BJ (cell line): ENCODE measurements at regions not wholly inside any gene's neighbourhood (a gene's known extent, or its start where the extent isn't known, plus 50 kb on each side); places are given as distances from the start of the nearest gene placed in this dataset.

Source experiments
- CTCF ChIA-PET: fragments of 350-600 bp; formaldehyde crosslinking; extraction: SDS; loops from one replicate; lab custom pipeline; 2021; ENCODE audit warnings: antibody characterized with exemption, inconsistent platforms; lab: Yijun Ruan, JAX
- POLR2A ChIA-PET: fragments of 300-600 bp; sonication (Branson Sonifier 250); formaldehyde crosslinking; extraction: SDS; loops from one replicate; lab custom pipeline; 2021; ENCODE audit warnings: antibody characterized with exemption; lab: Charles Lee
- DNase-seq: peaks from one replicate; pipeline ENCODE4 v3.0.0-alpha.2; 2011; ENCODE audit warnings: low read depth
- H3K27me3 ChIP-seq: 2 replicates; pipeline ENCODE4 v1.6.0; 2011; ENCODE audit warnings: low read length; ENCODE audit not compliant: control insufficient read depth, insufficient read depth
- H3K36me3 ChIP-seq: 2 replicates; pipeline ENCODE4 v1.5.1; 2011; ENCODE audit warnings: low read length; ENCODE audit not compliant: control insufficient read depth, insufficient read depth
- H3K4me3 ChIP-seq: 2 replicates; pipeline ENCODE4 v1.5.1; 2011; ENCODE audit warnings: low read depth, mild to moderate bottlenecking, control low read depth, low read length
- CTCF ChIP-seq: IDR thresholded peaks from 2 replicates; pipeline ENCODE4 v1.5.1; 2011; ENCODE audit warnings: low read depth, mild to moderate bottlenecking, control low read depth, inconsistent platforms, low read length, moderate library complexity; ENCODE audit not compliant: insufficient read depth

GRCh38 chr16:72357910-72358309, 186.0 kb upstream of the PMFBP1 start:
- DNase-seq = no peak
- H3K36me3 ChIP-seq = no peaks in the 10 kb centered on the region
- no peak overlapping the region for H3K4me3 ChIP-seq
- POLR2A ChIA-PET = no interaction called here
- TF ChIP-seq CTCF = no peak
- CTCF ChIA-PET = interaction anchor here (1.8 kb wide), 1 partner anchor 11 kb away, joined by 6 read pairs; no protein-coding TSS in a partner anchor
- H3K27me3 ChIP-seq = no peaks in the 10 kb centered on the region

DNA sequence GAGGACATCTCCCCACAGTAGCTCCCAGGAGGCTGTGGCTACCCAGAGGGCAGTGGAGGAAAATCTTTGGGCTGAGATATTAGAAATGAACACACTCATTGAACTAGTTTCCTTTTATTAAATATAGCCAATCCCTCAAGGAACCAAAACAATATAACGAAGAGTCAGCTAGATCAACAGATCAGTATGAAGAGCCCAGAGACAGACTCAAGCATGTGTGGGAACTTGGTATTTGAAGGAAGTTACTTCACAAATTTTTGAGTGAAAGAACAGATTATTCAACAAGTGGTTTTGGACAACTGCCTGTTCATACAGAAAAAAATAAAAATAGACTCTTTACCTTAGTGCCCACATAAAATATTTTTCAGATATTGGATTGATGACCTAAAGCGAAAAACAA, 183.6 kb upstream of the PMFBP1 start:
- POLR2A ChIA-PET = no interaction called here
- H3K27me3 ChIP-seq = no peaks in the 10 kb centered on the region
- H3K36me3 ChIP-seq = no peaks in the 10 kb centered on the region
- no peak for DNase-seq
- CTCF ChIA-PET = no interaction called here
- no peak for TF ChIP-seq CTCF
- H3K4me3 ChIP-seq = no peak overlapping the region

DNA sequence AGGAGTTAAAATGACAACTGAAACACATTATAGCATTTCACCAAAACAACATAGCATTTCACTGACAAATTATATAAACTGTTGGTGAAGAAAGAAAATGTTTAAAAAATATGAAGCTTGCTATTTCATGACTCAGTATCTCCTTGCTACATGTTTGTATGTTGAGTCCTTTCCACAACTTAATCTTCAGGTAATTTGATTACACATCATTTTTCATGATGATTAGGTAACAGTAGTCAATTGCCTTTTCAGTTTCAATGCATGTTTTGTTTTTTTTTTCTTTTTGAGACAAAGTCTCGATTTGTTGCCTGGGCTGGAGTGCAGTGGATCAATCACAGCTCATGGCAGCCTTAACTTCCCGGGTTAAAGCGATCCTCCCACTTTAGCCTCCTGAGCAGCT, 177.8 kb upstream of the PMFBP1 start:
- no peak for TF ChIP-seq CTCF
- Histone ChIP-seq H3K27me3 (no peaks in the 10 kb centered on the region), H3K36me3 (no peaks in the 10 kb centered on the region), H3K4me3 (no peak overlapping the region)
- ChIA-PET POLR2A (no interaction called here), CTCF (no interaction called here)
- no peak for DNase-seq

DNA sequence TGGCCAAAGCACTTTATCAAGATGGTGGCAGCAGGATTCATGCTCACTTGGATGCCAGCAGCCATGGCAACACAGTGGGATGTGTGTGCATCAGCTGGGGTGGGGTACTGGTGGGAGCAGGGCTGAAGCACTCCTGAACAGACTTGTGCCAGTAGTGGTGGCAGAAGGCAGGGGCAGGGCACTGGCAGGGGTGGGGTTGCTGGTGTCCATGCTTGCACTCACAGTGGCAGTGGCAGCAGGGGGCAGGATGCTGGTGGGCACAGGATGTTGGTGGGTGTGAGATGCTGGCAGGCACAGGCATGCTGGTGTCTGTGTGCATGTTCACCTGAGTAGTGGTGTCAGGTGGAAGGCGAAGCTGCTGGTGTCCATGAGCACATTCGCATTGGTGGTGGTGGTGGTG, 161.0 kb upstream of the PMFBP1 start:
- H3K4me3 ChIP-seq = no peak overlapping the region
- DNase-seq = no peak
- no peaks in the 10 kb centered on the region for H3K36me3 ChIP-seq
- ChIA-PET CTCF (no interaction called here), POLR2A (no interaction called here)
- TF ChIP-seq CTCF = no peak
- no peaks in the 10 kb centered on the region for H3K27me3 ChIP-seq

DNA sequence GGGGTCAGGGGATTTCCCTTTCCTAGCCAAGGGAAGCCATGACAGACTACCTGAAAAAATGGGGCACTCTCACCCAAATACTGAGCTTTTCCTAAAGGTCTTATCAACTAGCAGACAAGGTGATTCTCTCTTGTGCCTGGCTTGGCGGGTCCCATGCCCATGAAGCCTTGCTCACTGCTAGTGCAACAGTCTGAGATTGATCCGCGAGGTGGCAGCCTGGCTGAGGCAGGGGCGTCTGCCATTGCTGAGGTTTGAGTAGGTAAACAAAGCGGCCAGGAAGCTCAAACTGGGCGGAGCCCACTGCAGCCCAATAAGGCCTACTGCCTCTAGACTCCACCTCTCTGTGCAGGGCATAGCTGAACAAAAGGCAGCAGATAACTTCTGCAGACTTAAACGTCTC, 152.6 kb upstream of the PMFBP1 start:
- no peak for TF ChIP-seq CTCF
- Histone ChIP-seq H3K4me3 (no peak overlapping the region), H3K27me3 (no peaks in the 10 kb centered on the region), H3K36me3 (no peaks in the 10 kb centered on the region)
- CTCF ChIA-PET = no interaction called here
- POLR2A ChIA-PET = no interaction called here
- DNase-seq = no peak
